Stimulated activated CD4-positive, alpha-beta T cell treated with anti-CD3 and anti-CD28 coated beads, Interleukin-15, amount 100 ng/mL, for 24 hours (primary cell): ENCODE measurements at regions not wholly inside any gene's neighbourhood (a gene's known extent, or its start where the extent isn't known, plus 50 kb on each side); places are given as distances from the start of the nearest gene placed in this dataset.
"Not testable (repeated sequence)": the region's sequence is repeated elsewhere in the genome, so short reads cannot be mapped to it uniquely, and the experiment has no call there.

ENCODE experiments used
- DNase-seq: peaks from one replicate; pipeline ENCODE4 v3.0.0-alpha.2; 2020

GRCh38 chr4:34200535-34200934, 2043.8 kb downstream of the ARAP2 start:
- no peak for DNase-seq

GRCh38 chr4:34202154-34202553, 2042.2 kb downstream of the ARAP2 start:
- DNase-seq = no peak

- no peak for DNase-seq
Observed at GRCh38 chr4:34220601-34221000, 2023.7 kb downstream of the ARAP2 start.

GRCh38 chr4:34221986-34222385, 2022.3 kb downstream of the ARAP2 start:
- no peak for DNase-seq

- no peak for DNase-seq
Observed at GRCh38 chr4:34236118-34236517, 2008.2 kb downstream of the ARAP2 start.

GRCh38 chr4:34245276-34245675, 1999.0 kb downstream of the ARAP2 start:
- no peak for DNase-seq

- DNase-seq = no peak
Observed at GRCh38 chr4:34250562-34250961, 1993.8 kb downstream of the ARAP2 start.

GRCh38 chr4:34253239-34253638, 1991.1 kb downstream of the ARAP2 start:
- DNase-seq = no peak

GRCh38 chr4:34258176-34258575, 1986.1 kb downstream of the ARAP2 start:
- DNase-seq = no peak

GRCh38 chr4:34261799-34262314, 1982.5 kb downstream of the ARAP2 start:
- no peak for DNase-seq

GRCh38 chr4:34269613-34270012, 1974.7 kb downstream of the ARAP2 start:
- DNase-seq = no peak

GRCh38 chr4:34271479-34272355, 1972.6 kb downstream of the ARAP2 start:
- no peak for DNase-seq

- DNase-seq = no peak
Observed at GRCh38 chr4:34279011-34279410, 1965.3 kb downstream of the ARAP2 start.

- no peak for DNase-seq
Observed at GRCh38 chr4:34280131-34280530, 1964.2 kb downstream of the ARAP2 start.

GRCh38 chr4:34281826-34282225, 1962.5 kb downstream of the ARAP2 start:
- DNase-seq = no peak

GRCh38 chr4:34289489-34289888, 1954.8 kb downstream of the ARAP2 start:
- DNase-seq = no peak

- no peak for DNase-seq
Observed at GRCh38 chr4:34289962-34290361, 1954.4 kb downstream of the ARAP2 start.

- no peak for DNase-seq
Observed at GRCh38 chr4:34293459-34293858, 1950.9 kb downstream of the ARAP2 start.

- DNase-seq = no peak
Observed at GRCh38 chr4:34309383-34309906, 1934.9 kb downstream of the ARAP2 start.

GRCh38 chr4:34318773-34319172, 1925.5 kb downstream of the ARAP2 start:
- no peak for DNase-seq

GRCh38 chr4:34323549-34324320, 1920.6 kb downstream of the ARAP2 start:
- DNase-seq = no peak

- DNase-seq = no peak
Observed at GRCh38 chr4:34328939-34329338, 1915.4 kb downstream of the ARAP2 start.

- DNase-seq = not testable (repeated sequence)
Observed at GRCh38 chr4:34335156-34335555, 1909.2 kb downstream of the ARAP2 start.

GRCh38 chr4:34335556-34335955, 1908.8 kb downstream of the ARAP2 start:
- not testable (repeated sequence) for DNase-seq
